Hindlimb muscle (tissue), 1 donor: ENCODE measurements at regions not wholly inside any gene's neighbourhood (a gene's known extent, or its start where the extent isn't known, plus 50 kb on each side); places are given as distances from the start of the nearest gene placed in this dataset.

Experiments
- DNase-seq: peaks from one replicate; pipeline ENCODE4 v3.0.0-alpha.2; 2013

DNA sequence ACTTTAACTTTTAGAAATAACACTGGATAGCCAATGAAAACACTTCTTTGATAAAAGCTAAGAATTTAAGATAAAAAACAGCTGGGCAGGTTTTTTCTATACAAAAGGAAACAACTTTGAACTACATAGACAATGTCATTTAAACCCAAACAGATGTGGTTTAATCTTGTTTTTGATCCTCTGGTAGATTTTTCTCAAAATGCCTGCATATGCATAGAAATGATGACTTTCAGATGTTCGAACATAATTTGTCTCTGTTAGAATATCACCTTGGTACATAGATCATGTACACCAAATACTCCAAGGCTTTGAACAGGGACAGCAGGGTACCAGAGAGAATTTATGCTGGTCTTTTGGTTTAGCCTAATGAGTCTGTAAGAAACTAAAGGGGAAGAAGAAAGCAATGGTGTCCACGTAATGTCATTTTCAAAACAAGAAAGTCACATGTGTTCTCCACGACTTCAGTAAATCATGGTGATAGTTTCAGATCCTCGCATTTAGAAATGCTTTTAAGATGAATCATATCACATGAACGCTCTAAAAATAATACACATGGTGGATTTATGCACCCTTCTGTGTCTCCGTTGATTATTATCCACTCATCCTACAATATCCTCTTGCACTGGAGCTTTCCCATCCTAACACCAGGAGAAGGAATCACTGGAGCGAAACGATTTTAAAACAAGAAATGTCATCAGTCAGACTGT, 160.1 kb upstream of the PDZRN3 start:
- no peak for DNase-seq

DNA sequence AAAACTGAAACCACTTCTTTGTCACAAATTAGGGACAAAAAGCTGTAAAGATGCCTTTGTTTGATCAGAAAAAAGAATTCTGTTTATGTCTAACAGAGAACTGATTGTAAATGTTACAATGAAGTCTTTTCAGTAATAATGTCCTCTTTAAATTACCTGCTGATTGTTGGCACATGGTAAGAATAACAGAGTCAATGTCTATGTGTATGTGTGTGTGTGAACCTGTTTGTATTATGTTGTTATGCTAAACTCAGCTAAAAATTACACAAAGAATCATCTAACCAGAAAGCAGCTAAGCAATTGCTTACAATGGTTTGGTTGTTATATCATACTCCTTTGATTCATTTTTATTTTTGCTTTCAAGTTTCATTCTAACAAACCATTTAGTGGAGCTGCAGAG, 159.1 kb upstream of the PDZRN3 start:
- DNase-seq = no peak

DNA sequence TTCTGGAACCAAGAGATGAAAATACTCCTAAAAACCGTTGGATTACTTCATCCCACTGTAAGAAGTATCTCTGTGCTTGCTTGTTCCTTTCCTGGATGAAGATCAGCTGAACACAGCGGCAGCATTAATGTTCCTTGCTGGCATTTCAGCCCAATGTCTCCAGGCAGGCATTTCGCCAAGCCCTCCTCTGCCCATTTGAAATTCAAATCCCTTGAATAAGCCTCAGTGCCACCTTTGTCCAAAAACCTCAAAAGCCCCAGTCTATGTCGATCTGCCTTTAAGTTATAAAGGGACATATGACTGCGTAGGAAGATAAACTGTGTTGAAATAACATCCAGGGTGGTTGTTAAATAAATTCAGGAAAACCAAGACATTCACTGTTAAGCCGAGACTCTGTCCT, 156.8 kb upstream of the PDZRN3 start:
- DNase-seq = no peak

DNA sequence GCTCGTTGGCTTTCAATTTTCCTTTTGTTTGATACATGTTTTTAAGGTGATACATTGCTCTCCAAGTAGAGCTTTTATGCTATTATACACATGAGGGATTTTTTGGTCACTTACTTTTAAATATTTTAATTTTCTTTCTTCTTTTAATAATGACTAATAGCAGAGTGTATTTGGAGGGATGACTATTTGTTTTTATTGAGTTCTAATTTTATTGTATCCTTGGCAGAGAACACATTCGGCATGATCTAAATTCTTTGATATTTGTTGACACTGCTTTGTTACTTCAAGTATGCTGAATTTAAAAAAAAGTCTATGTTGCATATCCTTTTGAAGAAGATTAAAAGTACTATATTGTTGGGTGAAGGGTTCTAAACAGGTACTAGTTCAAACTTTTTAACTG, 149.9 kb upstream of the PDZRN3 start:
- DNase-seq = no peak

DNA sequence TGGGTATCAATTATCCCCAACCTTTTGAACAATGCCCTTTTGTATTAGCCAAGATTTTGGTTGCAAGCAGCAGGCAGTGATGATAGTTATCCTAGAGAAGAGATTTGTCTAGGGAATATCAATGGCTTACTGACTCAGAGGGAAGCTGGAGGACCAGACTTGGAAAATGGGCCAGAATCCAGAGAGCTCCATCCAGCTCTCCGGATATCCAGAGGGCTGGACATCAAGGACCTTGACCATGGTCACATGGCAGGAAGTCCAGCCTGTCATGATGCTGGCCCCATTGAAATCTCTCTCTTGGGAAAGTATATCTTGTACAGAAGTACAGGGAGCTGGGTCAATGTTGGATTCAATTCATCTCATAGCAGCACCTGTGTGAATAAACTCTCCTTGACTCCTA, 148.5 kb upstream of the PDZRN3 start:
- DNase-seq = no peak

DNA sequence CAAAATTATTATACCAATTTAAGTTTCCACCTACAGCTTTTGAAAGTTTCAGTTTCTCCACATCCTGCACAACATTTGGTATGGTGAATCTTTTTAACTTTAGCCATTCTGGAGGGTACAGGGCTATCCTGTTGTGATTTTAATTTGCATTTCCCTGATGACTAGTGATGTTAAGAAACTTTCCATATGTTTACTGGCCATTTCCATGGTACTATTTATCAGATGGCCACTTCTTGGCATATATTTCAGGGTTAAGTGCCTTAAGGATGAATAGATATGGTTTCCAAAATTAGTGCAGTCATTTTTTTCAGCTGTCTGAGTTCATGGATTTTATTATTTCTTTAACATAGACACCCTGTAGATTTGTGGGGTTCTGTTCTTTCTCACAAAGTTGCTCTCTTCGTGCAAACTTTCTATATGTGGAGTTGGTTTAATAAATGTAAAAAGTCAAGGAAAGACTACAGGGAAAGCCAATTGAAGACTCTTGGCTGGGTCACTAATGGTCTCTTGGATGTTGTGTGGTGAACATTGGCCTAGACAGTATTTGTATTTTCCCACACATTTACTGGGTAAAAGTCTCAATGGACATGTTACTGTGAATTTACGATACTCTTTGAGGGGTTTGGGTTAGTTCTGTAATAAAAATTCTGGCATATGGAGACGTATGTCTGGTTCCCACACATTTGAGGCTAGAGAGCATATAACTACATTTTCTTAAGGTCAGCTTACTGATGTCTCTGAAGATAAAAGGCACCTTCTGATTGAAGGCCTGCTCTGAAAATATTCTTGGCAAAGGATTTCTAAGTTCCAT, 147.5 kb upstream of the PDZRN3 start:
- DNase-seq = no peak

DNA sequence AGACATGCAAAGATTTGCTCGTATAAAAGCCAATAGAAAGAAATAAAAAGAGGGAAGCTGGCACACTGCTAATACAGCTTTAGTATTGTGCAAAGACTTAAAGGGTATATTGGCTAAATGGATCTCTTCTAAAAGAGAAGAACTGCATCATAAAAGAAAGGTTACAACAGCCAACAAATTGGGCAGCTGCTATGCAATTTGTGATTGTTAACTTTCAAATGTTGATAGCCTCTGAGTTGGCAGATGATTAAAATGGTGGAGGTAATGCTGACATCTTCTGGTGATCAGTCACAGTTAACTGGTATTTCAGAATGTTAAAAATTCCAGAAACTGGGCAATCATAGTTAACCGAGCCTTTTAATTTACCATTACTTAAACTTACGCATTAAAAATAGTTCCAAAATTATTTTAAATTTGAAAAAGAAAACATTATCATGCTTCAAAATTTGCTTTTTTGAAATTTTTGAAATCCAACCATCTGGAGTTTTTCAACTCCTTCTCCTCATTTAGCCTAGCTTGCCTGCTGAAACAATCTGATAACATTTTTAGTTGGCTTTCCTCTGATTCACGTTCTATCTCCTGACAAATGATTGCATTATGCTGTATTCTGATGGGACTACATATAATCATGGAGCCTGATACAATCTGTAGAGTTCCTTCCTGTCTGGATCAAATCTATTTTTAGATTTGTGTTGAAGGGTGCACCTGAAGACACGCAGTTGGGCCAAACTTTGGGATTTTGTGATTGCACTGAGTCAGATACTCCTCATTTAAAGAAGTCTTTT, 144.0 kb upstream of the PDZRN3 start:
- no peak for DNase-seq

DNA sequence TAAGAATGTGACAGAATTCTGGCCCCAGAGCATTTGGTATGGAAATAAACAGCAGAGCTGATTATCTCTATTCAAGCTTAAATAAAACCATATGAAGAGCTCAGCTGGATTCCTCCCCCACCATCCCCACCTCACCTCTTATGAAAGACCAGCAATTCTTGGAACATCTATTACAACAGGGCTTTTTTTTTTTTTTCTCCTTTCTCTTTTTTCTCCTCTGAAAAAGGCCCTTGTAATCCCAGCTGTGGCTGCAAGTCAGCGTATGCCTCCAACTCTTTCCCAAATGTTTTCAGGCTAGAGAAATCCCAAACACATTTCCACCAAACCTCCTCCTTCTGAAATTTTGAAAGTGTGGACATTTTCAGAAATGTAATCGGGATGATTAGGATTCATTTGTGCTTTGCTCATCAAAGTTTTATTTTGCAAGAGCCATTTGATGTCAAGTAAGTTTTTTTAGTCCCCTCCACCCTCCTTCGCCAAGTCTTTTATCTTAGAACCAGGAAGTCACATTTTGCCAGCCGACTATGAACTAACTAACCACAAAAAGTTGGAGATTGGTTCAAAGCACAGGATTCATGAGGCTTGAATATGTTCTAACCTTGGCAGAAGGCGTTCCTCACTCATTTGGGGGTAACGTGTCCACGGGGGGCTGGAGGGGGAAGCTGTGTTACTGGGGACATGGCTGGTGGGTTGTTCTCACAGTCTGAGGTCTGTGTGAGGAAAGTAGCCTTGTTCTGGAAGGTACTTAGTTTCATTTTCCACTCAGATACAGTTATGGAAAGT, 142.0 kb upstream of the PDZRN3 start:
- DNase-seq = peak; percentile 61

DNA sequence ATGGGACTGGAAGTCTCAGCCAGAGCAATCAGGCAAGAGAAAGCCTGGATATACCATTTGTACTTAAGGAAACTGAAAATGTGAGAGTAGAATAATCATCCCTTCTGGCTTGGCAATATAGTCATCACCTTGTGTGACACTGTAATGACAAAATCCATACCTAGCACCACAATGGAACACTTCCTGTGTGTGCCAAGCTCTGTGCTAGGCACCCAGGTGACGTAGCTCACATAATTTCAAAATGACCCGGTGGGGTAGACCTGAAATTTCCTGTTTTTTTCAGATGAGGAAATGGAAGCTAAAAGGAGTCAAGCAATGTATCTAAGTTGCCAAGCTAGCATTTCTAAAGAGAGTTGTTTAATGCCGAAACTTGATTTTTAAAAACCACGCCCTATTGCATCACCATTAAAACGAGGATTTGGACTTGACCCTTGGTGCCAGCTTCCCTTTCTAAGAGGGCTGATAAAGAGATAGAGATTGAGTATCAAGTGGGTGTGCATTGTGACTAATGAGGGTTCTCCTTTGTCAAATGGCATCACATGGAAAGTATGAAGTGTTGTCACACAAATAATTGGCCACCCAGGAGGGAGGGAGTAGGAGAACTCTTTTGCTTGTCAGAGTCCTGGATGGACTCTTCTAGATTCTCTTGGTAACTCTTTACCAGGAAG, 141.3 kb upstream of the PDZRN3 start:
- no peak for DNase-seq

DNA sequence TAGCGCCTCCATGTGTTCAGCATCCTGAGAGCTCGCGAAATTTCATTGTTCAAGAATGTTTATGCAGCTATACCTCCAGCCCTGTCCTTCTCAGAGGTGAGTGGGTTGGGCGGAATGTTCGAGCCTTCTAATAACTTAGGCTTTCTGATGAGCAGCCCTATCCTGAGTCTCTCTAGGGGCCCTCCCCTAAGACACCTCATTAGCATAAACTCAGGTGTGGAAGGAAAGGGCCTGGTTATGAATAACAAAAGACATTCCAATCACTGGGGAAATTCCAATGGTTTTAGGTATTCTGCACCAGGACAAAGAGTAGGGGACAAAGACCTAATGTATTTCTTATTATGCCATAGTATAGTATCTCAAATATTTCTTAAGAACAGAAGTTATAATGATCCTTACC, 138.1 kb upstream of the PDZRN3 start:
- DNase-seq = no peak

DNA sequence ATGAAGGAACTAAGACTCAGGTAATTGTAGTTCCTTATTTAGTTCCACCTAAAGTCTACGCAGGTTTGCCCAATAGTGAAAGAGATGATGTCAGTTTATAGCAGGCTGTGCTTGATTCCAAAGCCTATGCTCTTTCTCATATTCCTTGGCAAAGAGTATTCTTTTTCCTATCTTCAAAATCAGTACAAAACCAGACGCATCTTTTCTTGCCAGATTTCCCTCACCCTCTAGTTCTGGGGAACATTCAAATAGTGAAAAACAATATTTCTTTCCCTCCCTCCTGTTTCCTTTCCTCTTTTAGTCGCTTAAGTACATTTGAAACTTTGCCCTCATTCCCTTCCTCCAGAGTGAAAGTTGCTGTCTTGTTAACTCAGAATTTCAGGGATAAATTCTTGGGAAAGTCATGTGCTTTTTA, 134.6 kb upstream of the PDZRN3 start:
- peak; percentile 74 for DNase-seq

DNA sequence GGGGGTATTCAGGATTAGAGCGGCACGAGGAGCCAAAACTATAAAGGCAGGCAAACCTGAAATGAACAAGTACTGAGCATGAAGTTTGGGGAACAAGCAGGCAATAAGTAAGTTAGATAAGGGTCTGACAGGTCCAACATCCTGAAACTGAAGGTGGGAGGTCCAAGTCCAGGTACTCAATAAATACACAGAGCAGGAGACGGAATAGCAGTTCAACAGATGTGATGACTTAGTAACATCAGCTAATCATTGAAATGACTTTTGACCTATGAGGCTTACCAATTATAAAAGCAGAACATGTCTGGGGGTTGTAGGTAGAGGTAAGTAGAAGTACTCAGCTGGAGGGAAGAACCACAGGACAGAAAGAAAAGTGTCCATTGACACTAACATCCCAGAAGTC, 132.8 kb upstream of the PDZRN3 start:
- no peak for DNase-seq

DNA sequence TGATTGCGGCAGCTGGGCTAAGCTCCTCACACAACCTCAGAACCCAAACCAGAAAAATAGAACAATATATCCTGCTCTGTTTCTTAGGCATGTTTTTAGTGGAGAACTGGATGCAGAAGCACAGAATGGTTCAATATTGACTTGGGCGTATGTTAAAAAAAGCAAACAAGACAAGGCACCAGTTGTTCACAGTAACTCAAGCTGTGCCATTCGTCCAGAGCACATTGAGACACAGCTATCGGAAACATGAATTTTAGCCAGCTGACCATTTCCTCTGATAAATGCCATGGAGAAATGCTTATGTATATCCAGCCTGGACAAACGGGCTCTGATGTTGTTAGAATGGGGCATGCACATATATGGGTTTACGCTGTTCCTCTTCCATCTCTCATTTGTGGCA, 129.2 kb upstream of the PDZRN3 start:
- no peak for DNase-seq

DNA sequence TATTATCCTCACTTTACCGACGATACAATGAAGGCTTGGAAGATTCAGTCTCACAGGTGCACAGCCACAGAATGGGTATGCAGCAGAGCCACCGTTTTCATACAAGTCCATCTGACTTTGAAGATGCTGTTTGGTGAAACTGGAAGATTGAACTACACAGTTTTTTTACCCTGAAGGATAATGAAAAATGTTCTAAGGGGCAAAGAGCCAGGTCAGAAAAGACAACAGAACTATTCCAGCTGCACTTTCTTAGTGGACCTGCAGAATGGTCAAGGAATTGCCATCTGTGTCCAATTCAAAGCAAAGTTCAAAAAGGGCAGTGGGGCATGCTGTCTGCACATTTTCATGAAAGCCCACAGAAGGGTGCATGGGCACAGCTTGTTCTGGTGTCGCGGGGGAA, 127.6 kb upstream of the PDZRN3 start:
- no peak for DNase-seq

DNA sequence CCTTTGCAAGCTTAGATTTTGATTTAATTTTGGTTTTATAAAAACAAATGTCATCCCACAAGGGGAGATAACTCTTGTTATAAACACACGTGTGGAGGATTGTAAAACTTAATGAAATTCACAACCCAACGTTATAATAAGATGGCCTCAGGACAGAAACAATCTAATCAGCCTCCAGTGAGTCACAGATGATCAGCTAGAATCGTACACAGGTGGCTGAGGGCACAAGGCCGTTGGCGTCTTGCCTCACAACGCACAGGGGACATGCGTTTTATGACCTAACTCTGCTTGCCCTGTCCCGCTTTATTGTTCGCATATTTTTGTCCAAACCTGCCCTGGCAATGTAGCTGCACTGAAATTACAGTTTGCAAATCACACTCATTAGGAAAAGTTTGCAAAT, 121.9 kb upstream of the PDZRN3 start:
- peak; percentile 71 for DNase-seq

DNA sequence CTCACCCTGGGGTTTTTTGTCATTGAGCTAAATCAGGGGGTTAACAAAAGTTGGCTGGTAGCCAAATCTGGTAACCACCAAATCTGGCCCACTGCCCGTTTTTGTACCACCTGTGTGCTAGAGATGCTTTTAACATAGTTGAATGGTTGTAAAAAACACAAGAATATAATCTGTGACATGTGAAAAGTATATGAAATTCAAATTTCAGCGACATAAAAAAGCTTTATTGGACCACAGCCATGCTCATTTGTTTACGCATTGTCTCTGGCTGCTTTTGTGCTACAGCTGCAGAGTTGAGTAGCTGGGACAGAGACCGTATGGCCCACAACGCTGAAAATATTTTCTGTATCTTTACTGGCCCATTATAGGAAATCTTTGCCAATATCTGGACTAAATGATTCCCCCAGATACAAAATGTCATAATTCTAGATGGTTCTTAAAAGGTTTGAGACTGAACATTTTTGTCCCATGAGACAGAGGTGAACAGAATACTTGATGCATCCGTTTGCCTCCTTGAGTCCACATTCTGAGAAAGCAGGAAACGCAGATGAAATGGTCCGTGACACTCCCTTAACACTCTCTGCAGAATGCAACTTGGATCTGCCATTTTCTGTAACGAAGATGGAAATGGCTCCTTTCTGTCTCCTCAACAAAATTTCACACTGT, 120.9 kb upstream of the PDZRN3 start:
- peak; percentile 83 for DNase-seq

DNA sequence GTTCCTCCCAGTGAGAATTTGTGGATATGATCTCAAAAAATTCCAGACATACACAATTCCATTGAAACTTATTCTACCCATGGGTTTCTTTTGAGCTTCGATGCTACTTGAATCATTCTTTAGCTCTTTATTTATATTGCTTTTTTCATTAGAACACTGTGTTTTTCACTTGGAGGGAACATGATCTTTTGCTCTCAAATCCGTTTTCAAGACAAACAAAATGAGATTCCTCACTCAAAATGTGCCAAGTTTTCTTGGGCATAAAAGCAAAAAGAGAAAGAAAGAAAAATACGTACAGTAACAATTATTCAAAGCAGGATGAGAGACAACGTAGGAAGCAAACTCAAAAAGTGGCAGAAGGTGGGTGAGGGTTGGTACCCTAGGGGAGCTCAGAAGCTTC, 118.8 kb upstream of the PDZRN3 start:
- DNase-seq = no peak

DNA sequence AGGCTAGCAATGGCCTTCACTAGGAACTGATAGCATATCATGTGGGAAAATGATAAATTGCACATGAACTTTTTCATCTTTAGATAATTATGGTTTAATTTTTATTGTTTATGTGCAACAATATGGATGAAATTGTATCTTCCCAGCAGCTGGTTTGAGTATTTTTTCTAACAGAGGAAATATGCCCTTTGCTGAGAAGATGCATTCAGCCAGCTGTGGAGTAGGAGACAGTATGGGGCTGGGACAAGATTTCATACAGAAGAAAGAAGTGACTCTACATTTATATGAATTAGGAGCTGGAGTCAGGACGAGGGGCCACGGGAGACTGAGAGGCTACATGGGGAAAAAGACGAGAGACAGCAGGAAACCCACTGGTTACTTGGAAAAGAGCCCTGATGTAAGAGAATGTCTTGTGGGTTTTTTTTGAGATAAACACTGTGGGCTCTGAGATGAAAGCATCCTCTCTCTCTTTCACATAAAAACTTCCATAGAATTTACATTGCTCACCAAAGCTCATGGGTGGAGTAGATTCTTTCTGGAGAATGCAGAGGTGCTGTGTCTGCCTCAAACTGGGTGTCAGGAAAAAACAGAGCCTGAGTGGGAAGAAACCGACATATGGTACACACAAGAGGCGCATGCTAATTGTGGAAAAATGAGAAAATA, 115.2 kb upstream of the PDZRN3 start:
- DNase-seq = no peak

DNA sequence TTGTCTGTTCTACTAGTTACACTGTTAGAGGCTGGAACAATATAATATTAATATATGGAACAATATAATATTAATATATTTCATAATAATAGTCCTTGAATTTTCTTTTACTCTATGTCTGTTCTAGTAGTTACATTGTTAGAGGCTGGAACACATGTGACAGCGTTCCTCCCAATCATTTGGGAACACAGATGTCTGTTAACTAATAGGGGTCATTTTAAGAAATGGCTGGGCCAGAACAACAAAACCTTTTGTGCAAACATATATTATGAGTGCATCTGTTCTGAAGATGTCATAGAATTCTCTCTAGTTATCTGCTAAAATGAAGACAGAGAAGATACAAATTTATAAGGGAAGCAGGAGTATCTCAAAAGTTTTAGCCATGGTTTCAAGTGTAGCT, 114.0 kb upstream of the PDZRN3 start:
- no peak for DNase-seq

DNA sequence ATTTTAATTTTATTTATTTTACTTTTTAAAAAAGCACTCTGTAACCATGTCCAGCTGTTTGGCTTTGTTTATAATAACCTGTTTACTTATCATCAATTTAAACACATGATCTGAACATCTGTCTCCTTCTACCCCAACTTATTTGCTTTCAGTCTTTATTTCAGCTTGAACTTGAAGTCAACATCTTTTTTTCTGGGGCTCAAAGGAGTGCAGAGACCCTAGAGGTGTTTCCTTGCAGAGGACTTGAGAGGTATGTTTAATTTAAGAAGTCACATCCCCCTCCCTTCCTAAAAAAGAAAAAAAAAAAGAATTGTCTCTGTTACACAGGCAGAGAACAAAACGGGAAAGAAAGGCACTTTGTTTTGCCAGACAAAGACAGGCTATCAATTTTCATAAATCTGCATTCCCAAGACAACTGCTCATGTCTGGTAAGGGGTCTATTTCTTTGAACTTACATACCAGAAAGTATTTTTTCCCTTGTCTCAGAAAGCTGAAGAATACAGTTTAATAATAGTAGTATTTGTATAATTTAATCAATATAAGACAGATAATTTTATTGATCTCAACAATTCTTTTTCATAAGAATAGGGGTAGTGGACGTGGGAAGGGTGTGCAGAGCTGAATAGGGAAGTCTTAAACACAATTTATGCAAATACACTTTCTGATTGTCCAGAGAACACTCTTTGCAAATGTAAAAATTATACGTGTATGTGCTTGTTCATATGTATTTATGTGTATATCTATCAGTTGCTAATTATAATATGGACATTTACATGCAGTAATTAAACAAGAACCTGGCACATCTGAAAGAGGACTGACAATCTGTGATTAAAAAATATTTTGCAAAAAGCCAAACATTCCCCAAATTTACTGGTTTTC, 109.7 kb upstream of the PDZRN3 start:
- DNase-seq = no peak
